NCI-H748 treated with DMSO at 0.1 percent for 48 hours (cell line): ENCODE measurements at regions not wholly inside any gene's neighbourhood (a gene's known extent, or its start where the extent isn't known, plus 50 kb on each side); places are given as distances from the start of the nearest gene placed in this dataset.
"Not testable (repeated sequence)": the region's sequence is repeated elsewhere in the genome, so short reads cannot be mapped to it uniquely, and the experiment has no call there.

Experiments
- DNase-seq: peaks from one replicate; lab custom pipeline; 2025; lab: John Stamatoyannopoulos, UW

GRCh38 chrX:140065961-140066662, 100.8 kb upstream of the CXorf66 start:
- no peak for DNase-seq

- DNase-seq: no peak
Observed at GRCh38 chrX:140064993-140065392, 99.7 kb upstream of the CXorf66 start.

- peak; percentile 76 for DNase-seq
Observed at GRCh38 chrX:140057001-140057411, 91.7 kb upstream of the CXorf66 start.

GRCh38 chrX:140053846-140054245, 88.5 kb upstream of the CXorf66 start:
- no peak for DNase-seq

GRCh38 chrX:140050906-140051305, 85.6 kb upstream of the CXorf66 start:
- DNase-seq: no peak

GRCh38 chrX:140040386-140040785, 75.1 kb upstream of the CXorf66 start:
- DNase-seq: no peak

GRCh38 chrX:140038842-140039241, 73.5 kb upstream of the CXorf66 start:
- DNase-seq: no peak

- DNase-seq: peak; percentile 14
Observed at GRCh38 chrX:140034916-140035315, 69.6 kb upstream of the CXorf66 start.

GRCh38 chrX:140022482-140022881, 57.2 kb upstream of the CXorf66 start:
- DNase-seq: no peak

GRCh38 chrX:140019134-140019533, 53.8 kb upstream of the CXorf66 start:
- not testable (repeated sequence) for DNase-seq
